GM23338 (cell line): ENCODE measurements at regions not wholly inside any gene's neighbourhood (a gene's known extent, or its start where the extent isn't known, plus 50 kb on each side); places are given as distances from the start of the nearest gene placed in this dataset.

Source experiments
- POLR2AphosphoS5 ChIP-seq: IDR thresholded peaks from 2 replicates; pipeline ENCODE4 v1.6.1; 2016; ENCODE audit warnings: antibody characterized with exemption, low read depth
- TF ChIP-seq, protein P1 (sequence below), 2 experiments: fragments of 200-600 bp in 1 of 2; sonication (generic) in 1 of 2; conservative IDR thresholded peaks; 2 replicates each; pipeline versions ENCODE4 v1.5.1 to v1.6.1; 2016 to 2017; ENCODE audit warnings: antibody characterized with exemption in 2 of 2, low read depth in 2 of 2, mild to moderate bottlenecking in 2 of 2, moderate library complexity in 1 of 2
- TF ChIP-seq, protein P2 (sequence below): IDR thresholded peaks from one replicate; pipeline ENCODE4 v1.6.1; 2018; ENCODE audit warnings: antibody characterized with exemption; ENCODE audit not compliant: unreplicated experiment

DNA sequence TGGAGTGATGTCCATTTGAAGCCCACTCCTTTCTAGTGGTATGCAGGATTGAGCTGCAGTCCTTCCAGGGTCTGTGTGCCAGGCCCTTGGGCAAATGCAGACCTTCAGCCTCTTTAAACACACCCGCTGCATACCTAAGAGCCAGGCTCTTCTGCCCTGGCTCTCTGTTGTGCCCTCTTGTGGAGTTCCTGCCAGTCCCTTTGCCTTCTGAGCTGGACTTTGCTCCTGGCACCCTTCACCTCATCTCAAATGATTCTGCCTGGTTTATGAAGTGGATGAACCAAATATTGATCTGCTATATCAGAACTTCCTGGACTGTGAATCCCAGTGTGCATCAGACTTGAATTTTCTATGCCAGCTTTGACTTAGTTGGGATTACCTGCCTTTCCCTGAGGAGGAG lies 158.8 kb downstream of the URB2 start:
- TF ChIP-seq, protein P1, sequence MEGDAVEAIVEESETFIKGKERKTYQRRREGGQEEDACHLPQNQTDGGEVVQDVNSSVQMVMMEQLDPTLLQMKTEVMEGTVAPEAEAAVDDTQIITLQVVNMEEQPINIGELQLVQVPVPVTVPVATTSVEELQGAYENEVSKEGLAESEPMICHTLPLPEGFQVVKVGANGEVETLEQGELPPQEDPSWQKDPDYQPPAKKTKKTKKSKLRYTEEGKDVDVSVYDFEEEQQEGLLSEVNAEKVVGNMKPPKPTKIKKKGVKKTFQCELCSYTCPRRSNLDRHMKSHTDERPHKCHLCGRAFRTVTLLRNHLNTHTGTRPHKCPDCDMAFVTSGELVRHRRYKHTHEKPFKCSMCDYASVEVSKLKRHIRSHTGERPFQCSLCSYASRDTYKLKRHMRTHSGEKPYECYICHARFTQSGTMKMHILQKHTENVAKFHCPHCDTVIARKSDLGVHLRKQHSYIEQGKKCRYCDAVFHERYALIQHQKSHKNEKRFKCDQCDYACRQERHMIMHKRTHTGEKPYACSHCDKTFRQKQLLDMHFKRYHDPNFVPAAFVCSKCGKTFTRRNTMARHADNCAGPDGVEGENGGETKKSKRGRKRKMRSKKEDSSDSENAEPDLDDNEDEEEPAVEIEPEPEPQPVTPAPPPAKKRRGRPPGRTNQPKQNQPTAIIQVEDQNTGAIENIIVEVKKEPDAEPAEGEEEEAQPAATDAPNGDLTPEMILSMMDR (conservative IDR thresholded peaks at IDR 0.05; ENCODE audit: low read depth in 2 of 2): no peak
- TF ChIP-seq POLR2AphosphoS5: no peak
- TF ChIP-seq, protein P2, sequence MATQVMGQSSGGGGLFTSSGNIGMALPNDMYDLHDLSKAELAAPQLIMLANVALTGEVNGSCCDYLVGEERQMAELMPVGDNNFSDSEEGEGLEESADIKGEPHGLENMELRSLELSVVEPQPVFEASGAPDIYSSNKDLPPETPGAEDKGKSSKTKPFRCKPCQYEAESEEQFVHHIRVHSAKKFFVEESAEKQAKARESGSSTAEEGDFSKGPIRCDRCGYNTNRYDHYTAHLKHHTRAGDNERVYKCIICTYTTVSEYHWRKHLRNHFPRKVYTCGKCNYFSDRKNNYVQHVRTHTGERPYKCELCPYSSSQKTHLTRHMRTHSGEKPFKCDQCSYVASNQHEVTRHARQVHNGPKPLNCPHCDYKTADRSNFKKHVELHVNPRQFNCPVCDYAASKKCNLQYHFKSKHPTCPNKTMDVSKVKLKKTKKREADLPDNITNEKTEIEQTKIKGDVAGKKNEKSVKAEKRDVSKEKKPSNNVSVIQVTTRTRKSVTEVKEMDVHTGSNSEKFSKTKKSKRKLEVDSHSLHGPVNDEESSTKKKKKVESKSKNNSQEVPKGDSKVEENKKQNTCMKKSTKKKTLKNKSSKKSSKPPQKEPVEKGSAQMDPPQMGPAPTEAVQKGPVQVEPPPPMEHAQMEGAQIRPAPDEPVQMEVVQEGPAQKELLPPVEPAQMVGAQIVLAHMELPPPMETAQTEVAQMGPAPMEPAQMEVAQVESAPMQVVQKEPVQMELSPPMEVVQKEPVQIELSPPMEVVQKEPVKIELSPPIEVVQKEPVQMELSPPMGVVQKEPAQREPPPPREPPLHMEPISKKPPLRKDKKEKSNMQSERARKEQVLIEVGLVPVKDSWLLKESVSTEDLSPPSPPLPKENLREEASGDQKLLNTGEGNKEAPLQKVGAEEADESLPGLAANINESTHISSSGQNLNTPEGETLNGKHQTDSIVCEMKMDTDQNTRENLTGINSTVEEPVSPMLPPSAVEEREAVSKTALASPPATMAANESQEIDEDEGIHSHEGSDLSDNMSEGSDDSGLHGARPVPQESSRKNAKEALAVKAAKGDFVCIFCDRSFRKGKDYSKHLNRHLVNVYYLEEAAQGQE: no peak
